Mesenchymal stem cell (in vitro differentiated cells and primary cell): ENCODE measurements at regions not wholly inside any gene's neighbourhood (a gene's known extent, or its start where the extent isn't known, plus 50 kb on each side); places are given as distances from the start of the nearest gene placed in this dataset.

Source experiments
- DNase-seq: peaks from one replicate; pipeline ENCODE4 v3.0.0-alpha.2; 2013
- H2AFZ ChIP-seq: one replicate; pipeline ENCODE4 v1.6.1; 2013; ENCODE audit warnings: low read depth, mild to moderate bottlenecking, control low read depth, inconsistent platforms, low read length, moderate library complexity
- H2AK5ac ChIP-seq: 2 replicates; pipeline ENCODE4 v1.6.1; 2013; ENCODE audit warnings: low read length, moderate library complexity, mild to moderate bottlenecking, inconsistent platforms; ENCODE audit not compliant: severe bottlenecking
- H2BK120ac ChIP-seq: one replicate; pipeline ENCODE4 v1.6.1; 2013; ENCODE audit warnings: low read depth, mild to moderate bottlenecking, inconsistent platforms, low read length, moderate library complexity
- H2BK12ac ChIP-seq, 2 experiments: one replicate each; pipeline ENCODE4 v1.6.1; 2013; ENCODE audit warnings: inconsistent platforms in 2 of 2, low read length in 2 of 2, mild to moderate bottlenecking in 2 of 2, moderate library complexity in 2 of 2, control low read depth in 1 of 2
- H2BK15ac ChIP-seq: one replicate; pipeline ENCODE4 v1.6.1; 2013; ENCODE audit warnings: mild to moderate bottlenecking, low read depth, inconsistent platforms; ENCODE audit not compliant: poor library complexity, severe bottlenecking
- H2BK5ac ChIP-seq: 2 replicates; pipeline ENCODE4 v1.6.1; 2013; ENCODE audit warnings: low read depth, mild to moderate bottlenecking, low read length, control low read depth, inconsistent platforms; ENCODE audit not compliant: poor library complexity, severe bottlenecking
- H3K14ac ChIP-seq, 2 experiments: one replicate each; pipeline ENCODE4 v1.6.1; 2013; ENCODE audit warnings: inconsistent platforms in 2 of 2, low read length in 2 of 2, control low read depth in 1 of 2, mild to moderate bottlenecking in 1 of 2, moderate library complexity in 1 of 2
- H3K18ac ChIP-seq, 2 experiments: one replicate each; pipeline ENCODE4 v1.6.1; 2013; ENCODE audit warnings: inconsistent platforms in 2 of 2, low read length in 2 of 2, control low read depth in 1 of 2, low read depth in 1 of 2, mild to moderate bottlenecking in 1 of 2
- H3K23ac ChIP-seq, 2 experiments: one replicate each; pipeline ENCODE4 v1.6.1; 2013; ENCODE audit warnings: inconsistent platforms in 2 of 2, low read length in 2 of 2, mild to moderate bottlenecking in 2 of 2, moderate library complexity in 2 of 2, control low read depth in 1 of 2
- H3K27ac ChIP-seq: 2 replicates; pipeline ENCODE4 v1.5.1; 2013; ENCODE audit warnings: mild to moderate bottlenecking, moderate library complexity, low read length, control low read depth, inconsistent platforms; ENCODE audit not compliant: poor library complexity, severe bottlenecking
- H3K27me3 ChIP-seq, 2 experiments: 2 replicates each; pipeline versions ENCODE4 v1.6.1 to v1.7.0; 2013; ENCODE audit warnings: low read length in 2 of 2, mild to moderate bottlenecking in 2 of 2, moderate library complexity in 2 of 2, control low read depth in 1 of 2, inconsistent platforms in 1 of 2; ENCODE audit not compliant: control insufficient read depth in 1 of 2, insufficient read depth in 1 of 2
- H3K36me3 ChIP-seq, 2 experiments: 2 replicates each; pipeline versions ENCODE4 v1.6.1 to v1.7.0; 2013; ENCODE audit warnings: low read length in 2 of 2, control low read depth in 1 of 2, inconsistent platforms in 1 of 2, low read depth in 1 of 2, mild to moderate bottlenecking in 1 of 2; ENCODE audit not compliant: insufficient read depth in 2 of 2, control insufficient read depth in 1 of 2
- H3K4ac ChIP-seq, 2 experiments: one replicate each; pipeline ENCODE4 v1.6.1; 2013; ENCODE audit warnings: inconsistent platforms in 2 of 2, low read length in 2 of 2, mild to moderate bottlenecking in 2 of 2, moderate library complexity in 2 of 2, control low read depth in 1 of 2, low read depth in 1 of 2
- H3K4me1 ChIP-seq: 2 replicates; pipeline ENCODE4 v1.6.1; 2013; ENCODE audit warnings: low read depth, low read length, control low read depth; ENCODE audit not compliant: control insufficient read depth, insufficient read depth
- H3K4me2 ChIP-seq: 2 replicates; pipeline ENCODE4 v1.6.1; 2013; ENCODE audit warnings: low read length, mild to moderate bottlenecking, inconsistent platforms; ENCODE audit not compliant: poor library complexity, severe bottlenecking
- H3K4me3 ChIP-seq, 2 experiments: 2 replicates each; pipeline versions ENCODE4 v1.5.1 to v1.7.0; 2013; ENCODE audit warnings: low read length in 2 of 2, mild to moderate bottlenecking in 2 of 2, control low read depth in 1 of 2, low read depth in 1 of 2; ENCODE audit not compliant: insufficient read depth in 1 of 2
- H3K79me1 ChIP-seq: replicated peaks from 2 replicates; pipeline ENCODE4 v1.6.1; 2013; ENCODE audit warnings: mild to moderate bottlenecking, control low read depth, low read length, inconsistent platforms; ENCODE audit not compliant: poor library complexity, severe bottlenecking
- H3K9ac ChIP-seq: 2 replicates; pipeline ENCODE4 v1.7.0; 2013; ENCODE audit warnings: mild to moderate bottlenecking, low read length, moderate library complexity
- H3K9me3 ChIP-seq: 2 replicates; pipeline ENCODE4 v1.7.0; 2013; ENCODE audit warnings: mild to moderate bottlenecking, low read length; ENCODE audit not compliant: control insufficient read depth
- H4K8ac ChIP-seq: one replicate; pipeline ENCODE4 v1.6.1; 2013; ENCODE audit warnings: inconsistent platforms, mild to moderate bottlenecking, low read length, moderate library complexity
- H4K91ac ChIP-seq: one replicate; pipeline ENCODE4 v1.6.1; 2013; ENCODE audit warnings: mild to moderate bottlenecking, low read length, inconsistent platforms
- WGBS: methylation state at CpG from one replicate; pipeline ENCODE4 v1.1.7; 2013; ENCODE audit warnings: mixed read lengths; 5-methylcytosine and 5-hydroxymethylcytosine counted together

- no peaks in the 10 kb centered on the region for H3K27me3 ChIP-seq
- H3K4ac ChIP-seq, result no peak overlapping the region
- no peak overlapping the region for H3K23ac ChIP-seq
- H2BK15ac ChIP-seq, result no peak overlapping the region
- no peak overlapping the region for H2BK120ac ChIP-seq
- H2BK12ac ChIP-seq, result no peak overlapping the region
- no peak overlapping the region for H3K18ac ChIP-seq
- H2AFZ ChIP-seq, result no peak overlapping the region
- H3K27ac ChIP-seq, result no peak overlapping the region
- no peak overlapping the region for H4K8ac ChIP-seq
- no peak overlapping the region for H3K14ac ChIP-seq
- no peaks in the 10 kb centered on the region for H3K79me1 ChIP-seq
- H3K9me3 ChIP-seq, result no peaks in the 10 kb centered on the region
- H3K4me2 ChIP-seq, result no peak overlapping the region
- no peak overlapping the region for H3K4me3 ChIP-seq
- H2BK5ac ChIP-seq, result no peak overlapping the region
- H3K4me1 ChIP-seq, result no peaks in the 10 kb centered on the region
- no peak overlapping the region for H2AK5ac ChIP-seq
- no peak for DNase-seq
- H3K36me3 ChIP-seq, result no peaks in the 10 kb centered on the region
- no peak overlapping the region for H4K91ac ChIP-seq
- no peak overlapping the region for H3K9ac ChIP-seq
- whole genome bisulfite sequencing, result 73% methylated on average over 5 of the region's 6 CpGs
Measured at GRCh38 chr10:57759777-57760176, 507.9 kb downstream of the IPMK start.

- H2AFZ ChIP-seq, result no peak overlapping the region
- H3K9ac ChIP-seq, result no peak overlapping the region
- no peak overlapping the region for H3K4ac ChIP-seq
- no peak for DNase-seq
- no peak overlapping the region for H2BK12ac ChIP-seq
- no peak overlapping the region for H3K18ac ChIP-seq
- H2BK5ac ChIP-seq, result no peak overlapping the region
- H4K91ac ChIP-seq, result no peak overlapping the region
- H4K8ac ChIP-seq, result no peak overlapping the region
- no peak overlapping the region for H2AK5ac ChIP-seq
- 86% methylated on average over 3 of the region's 4 CpGs for WGBS
- H3K79me1 ChIP-seq, result no peaks in the 10 kb centered on the region
- no peak overlapping the region for H2BK120ac ChIP-seq
- no peak overlapping the region for H3K4me2 ChIP-seq
- no peaks in the 10 kb centered on the region for H3K27me3 ChIP-seq
- H3K9me3 ChIP-seq, result peaks cover under 1% of the 10 kb centered on the region
- H3K23ac ChIP-seq, result no peak overlapping the region
- no peak overlapping the region for H2BK15ac ChIP-seq
- no peaks in the 10 kb centered on the region for H3K36me3 ChIP-seq
- no peak overlapping the region for H3K14ac ChIP-seq
- H3K27ac ChIP-seq, result no peak overlapping the region
- no peak overlapping the region for H3K4me3 ChIP-seq
- no peaks in the 10 kb centered on the region for H3K4me1 ChIP-seq
Measured at GRCh38 chr10:57754803-57755202, 512.9 kb downstream of the IPMK start.

DNA sequence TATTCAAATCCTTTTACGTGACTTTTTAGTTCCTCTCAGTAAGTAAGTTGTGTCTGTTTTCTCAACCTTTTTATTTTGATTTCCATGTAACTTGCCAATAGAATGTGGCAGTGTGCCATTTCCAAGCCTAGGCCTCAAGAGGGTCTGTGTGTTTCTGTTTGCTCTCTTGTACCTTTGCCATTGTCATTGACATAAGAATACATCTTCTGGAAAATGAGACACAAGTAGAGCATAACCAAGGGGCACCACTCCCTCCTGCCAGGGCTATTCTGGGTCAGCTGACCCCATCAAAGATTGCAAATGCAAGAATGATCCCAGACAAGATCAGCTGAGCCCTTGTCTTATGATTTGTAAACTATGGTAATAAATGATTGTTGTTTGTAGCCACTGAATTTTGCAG lies 524.0 kb downstream of the IPMK start:
- H3K4ac ChIP-seq, result no peak overlapping the region
- no peak overlapping the region for H4K91ac ChIP-seq
- no peak for DNase-seq
- H3K79me1 ChIP-seq, result no peaks in the 10 kb centered on the region
- H2BK12ac ChIP-seq, result no peak overlapping the region
- H3K36me3 ChIP-seq, result no peaks in the 10 kb centered on the region
- no peak overlapping the region for H4K8ac ChIP-seq
- H3K4me2 ChIP-seq, result no peak overlapping the region
- H3K9ac ChIP-seq, result no peak overlapping the region
- H3K23ac ChIP-seq, result no peak overlapping the region
- H2AK5ac ChIP-seq, result no peak overlapping the region
- no peaks in the 10 kb centered on the region for H3K4me1 ChIP-seq
- H3K27me3 ChIP-seq, result no peaks in the 10 kb centered on the region
- H3K14ac ChIP-seq, result no peak overlapping the region
- no peak overlapping the region for H2BK5ac ChIP-seq
- H3K4me3 ChIP-seq, result no peak overlapping the region
- no peak overlapping the region for H3K18ac ChIP-seq
- no peak overlapping the region for H2AFZ ChIP-seq
- H2BK120ac ChIP-seq, result no peak overlapping the region
- H2BK15ac ChIP-seq, result no peak overlapping the region
- peaks cover 7% of the 10 kb centered on the region for H3K9me3 ChIP-seq
- no peak overlapping the region for H3K27ac ChIP-seq
- 100% methylated on average over 1 of the region's 1 CpG for WGBS

- Histone ChIP-seq H2BK15ac (no peak overlapping the region), H2BK120ac (no peak overlapping the region), H2AFZ (no peak overlapping the region), H3K4ac (no peak overlapping the region), H3K36me3 (no peaks in the 10 kb centered on the region), H2BK5ac (no peak overlapping the region), H3K14ac (no peak overlapping the region), H3K27ac (no peak overlapping the region), H3K27me3 (no peaks in the 10 kb centered on the region), H3K79me1 (no peaks in the 10 kb centered on the region), H4K8ac (no peak overlapping the region), H3K4me3 (no peak overlapping the region), H3K4me1 (no peaks in the 10 kb centered on the region), H2BK12ac (no peak overlapping the region), H3K18ac (no peak overlapping the region), H2AK5ac (no peak overlapping the region), H3K9ac (no peak overlapping the region), H3K23ac (no peak overlapping the region), H3K4me2 (no peak overlapping the region), H3K9me3 (no peaks in the 10 kb centered on the region), H4K91ac (no peak overlapping the region)
- 88% methylated on average over 1 of the region's 3 CpGs for WGBS
- no peak for DNase-seq
Measured at GRCh38 chr10:57741751-57742150, 525.9 kb downstream of the IPMK start.
